ENCODE measurements at regions not wholly inside any gene's neighbourhood (a gene's known extent, or its start where the extent isn't known, plus 50 kb on each side); places are given as distances from the start of the nearest gene placed in this dataset.

- no peaks in the 10 kb centered on the region for H3K27me3 ChIP-seq (replicated peaks)
- DNase-seq = no peak
- no peak overlapping the region for H3K27ac ChIP-seq
- H3K36me3 ChIP-seq (replicated peaks) = no peaks in the 10 kb centered on the region
- no peak overlapping the region for H3K4me3 ChIP-seq (ENCODE audit: low read depth, low read length)
- in situ Hi-C loops (cut with HindIII; ENCODE audit: low pct_ligation_motif_present, low sequenced_read_pairs) = no loop called here
- no peak for TF ChIP-seq CTCF (IDR thresholded peaks at IDR 0.05; ENCODE audit: low read depth, low read length, missing control alignments)
Observed at GRCh38 chr4:183773790-183774189, 114.7 kb downstream of the TRAPPC11 start.

GRCh38 chr4:183783306-183783705, 121.8 kb upstream of the STOX2 start:
- no peak overlapping the region for H3K4me3 ChIP-seq (ENCODE audit: low read depth, low read length)
- TF ChIP-seq CTCF (IDR thresholded peaks at IDR 0.05; ENCODE audit: low read depth, low read length, missing control alignments) = no peak
- H3K36me3 ChIP-seq (replicated peaks) = no peaks in the 10 kb centered on the region
- DNase-seq = no peak
- in situ Hi-C loops (cut with HindIII; ENCODE audit: low pct_ligation_motif_present, low sequenced_read_pairs) = no loop called here
- H3K27me3 ChIP-seq (replicated peaks) = no peaks in the 10 kb centered on the region
- H3K27ac ChIP-seq = no peak overlapping the region

GRCh38 chr4:183783991-183784553, 121.0 kb upstream of the STOX2 start:
- no peak for DNase-seq
- Histone ChIP-seq H3K27me3 (replicated peaks) (no peaks in the 10 kb centered on the region), H3K36me3 (replicated peaks) (no peaks in the 10 kb centered on the region), H3K27ac (no peak overlapping the region), H3K4me3 (ENCODE audit: low read depth, low read length) (no peak overlapping the region)
- in situ Hi-C loops (cut with HindIII; ENCODE audit: low pct_ligation_motif_present, low sequenced_read_pairs) = no loop called here
- no peak for TF ChIP-seq CTCF (IDR thresholded peaks at IDR 0.05; ENCODE audit: low read depth, low read length, missing control alignments)

- no peak for TF ChIP-seq CTCF (IDR thresholded peaks at IDR 0.05; ENCODE audit: low read depth, low read length, missing control alignments)
- no peaks in the 10 kb centered on the region for H3K36me3 ChIP-seq (replicated peaks)
- in situ Hi-C loops (cut with HindIII; ENCODE audit: low pct_ligation_motif_present, low sequenced_read_pairs) = no loop called here
- H3K4me3 ChIP-seq (ENCODE audit: low read depth, low read length) = no peak overlapping the region
- H3K27ac ChIP-seq = no peak overlapping the region
- H3K27me3 ChIP-seq (replicated peaks) = no peaks in the 10 kb centered on the region
- no peak for DNase-seq
Observed at GRCh38 chr4:183788308-183788905, 116.7 kb upstream of the STOX2 start.

- TF ChIP-seq CTCF (IDR thresholded peaks at IDR 0.05; ENCODE audit: low read depth, low read length, missing control alignments) = no peak
- Histone ChIP-seq H3K36me3 (replicated peaks) (no peaks in the 10 kb centered on the region), H3K27ac (no peak overlapping the region), H3K4me3 (ENCODE audit: low read depth, low read length) (no peak overlapping the region), H3K27me3 (replicated peaks) (no peaks in the 10 kb centered on the region)
- in situ Hi-C loops (cut with HindIII; ENCODE audit: low pct_ligation_motif_present, low sequenced_read_pairs) = no loop called here
- no peak for DNase-seq
Observed at GRCh38 chr4:183789657-183790056, 115.5 kb upstream of the STOX2 start.

GRCh38 chr4:183790661-183791060, 114.4 kb upstream of the STOX2 start:
- no peak overlapping the region for H3K4me3 ChIP-seq (ENCODE audit: low read depth, low read length)
- no peak for DNase-seq
- in situ Hi-C loops (cut with HindIII; ENCODE audit: low pct_ligation_motif_present, low sequenced_read_pairs) = no loop called here

More at GRCh38 chr4:183790661-183791060, 114.4 kb upstream of the STOX2 start:
- H3K36me3 ChIP-seq (replicated peaks) = no peaks in the 10 kb centered on the region
- H3K27ac ChIP-seq = no peak overlapping the region
- TF ChIP-seq CTCF (IDR thresholded peaks at IDR 0.05; ENCODE audit: low read depth, low read length, missing control alignments) = no peak
- H3K27me3 ChIP-seq (replicated peaks) = no peaks in the 10 kb centered on the region

Data from brain microvascular endothelial cell (primary cell).